Lower leg skin (tissue), 4 donors: ENCODE measurements at regions not wholly inside any gene's neighbourhood (a gene's known extent, or its start where the extent isn't known, plus 50 kb on each side); places are given as distances from the start of the nearest gene placed in this dataset.

Experiments
- DNase-seq, 2 donors: peaks; one replicate each; pipeline ENCODE4 v3.0.0-alpha.2; 2019; ENCODE audit warnings: low spot score in 2 of 2
- H3K4me3 ChIP-seq: fragments of 200-600 bp; sonication (generic); 2 replicates; pipeline ENCODE4 v1.5.1; 2017; ENCODE audit warnings: mild to moderate bottlenecking, low read depth; ENCODE audit not compliant: poor library complexity, severe bottlenecking
- POLR2A ChIP-seq, 2 donors: fragments of 450-650 bp; IDR thresholded peaks; one replicate each; pipeline ENCODE4 v1.6.1; 2016 to 2017; ENCODE audit warnings: antibody characterized with exemption in 2 of 2, mild to moderate bottlenecking in 1 of 2, moderate library complexity in 1 of 2
- WGBS, 2 donors: methylation state at CpG; one replicate each; pipeline ENCODE4 v1.1.5; 2018; 5-methylcytosine and 5-hydroxymethylcytosine counted together
- intact Hi-C: fragments of 100-400 bp; cut with DNase I; formaldehyde crosslinking; loops from one replicate; pipeline ENCODE4 v1.15.0; 2023; ENCODE audit warnings: low total_unique reads
- TF ChIP-seq, protein P1 (sequence below), 3 donors: fragments of 450-650 bp; IDR thresholded peaks; one replicate each; pipeline ENCODE4 v1.5.1; 2016; ENCODE audit warnings: antibody characterized with exemption in 3 of 3, mild to moderate bottlenecking in 3 of 3, moderate library complexity in 2 of 3

- DNase-seq: no peak
Observed at GRCh38 chr5:84825606-84826005, 440.9 kb upstream of the EDIL3 start.

DNA sequence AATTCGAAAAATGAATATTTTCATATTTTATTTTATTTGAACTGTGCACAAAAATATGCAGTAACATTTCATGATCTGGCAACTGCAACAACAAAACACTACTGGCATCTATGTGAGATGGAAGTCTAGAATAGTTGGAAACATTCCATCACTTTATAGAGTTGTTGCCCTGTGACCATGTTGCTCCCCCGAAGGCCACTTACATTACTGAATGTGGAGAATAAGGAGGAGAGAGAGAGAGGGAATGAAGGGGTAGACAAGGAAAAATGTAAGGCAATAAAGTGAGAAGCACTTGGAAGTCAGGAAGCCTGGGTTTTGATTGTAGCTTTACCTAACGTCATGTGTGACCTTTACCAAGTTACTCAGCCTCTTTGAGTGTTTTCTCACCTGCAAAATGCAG, 437.2 kb upstream of the EDIL3 start:
- intact Hi-C loops: no loop called here
- 66 to 71% methylated on average over 3 of the region's 3 CpGs for WGBS, 2 donors
- no peak for DNase-seq

More at GRCh38 chr5:84825606-84826005, 440.9 kb upstream of the EDIL3 start:
- WGBS, 2 donors: 54 to 65% methylated on average over 1 of the region's 1 CpG
- intact Hi-C loops: no loop called here
- no peak for TF ChIP-seq POLR2A (IDR thresholded peaks at IDR 0.05)
- TF ChIP-seq, protein P1, sequence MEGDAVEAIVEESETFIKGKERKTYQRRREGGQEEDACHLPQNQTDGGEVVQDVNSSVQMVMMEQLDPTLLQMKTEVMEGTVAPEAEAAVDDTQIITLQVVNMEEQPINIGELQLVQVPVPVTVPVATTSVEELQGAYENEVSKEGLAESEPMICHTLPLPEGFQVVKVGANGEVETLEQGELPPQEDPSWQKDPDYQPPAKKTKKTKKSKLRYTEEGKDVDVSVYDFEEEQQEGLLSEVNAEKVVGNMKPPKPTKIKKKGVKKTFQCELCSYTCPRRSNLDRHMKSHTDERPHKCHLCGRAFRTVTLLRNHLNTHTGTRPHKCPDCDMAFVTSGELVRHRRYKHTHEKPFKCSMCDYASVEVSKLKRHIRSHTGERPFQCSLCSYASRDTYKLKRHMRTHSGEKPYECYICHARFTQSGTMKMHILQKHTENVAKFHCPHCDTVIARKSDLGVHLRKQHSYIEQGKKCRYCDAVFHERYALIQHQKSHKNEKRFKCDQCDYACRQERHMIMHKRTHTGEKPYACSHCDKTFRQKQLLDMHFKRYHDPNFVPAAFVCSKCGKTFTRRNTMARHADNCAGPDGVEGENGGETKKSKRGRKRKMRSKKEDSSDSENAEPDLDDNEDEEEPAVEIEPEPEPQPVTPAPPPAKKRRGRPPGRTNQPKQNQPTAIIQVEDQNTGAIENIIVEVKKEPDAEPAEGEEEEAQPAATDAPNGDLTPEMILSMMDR (IDR thresholded peaks at IDR 0.05): no peak
- H3K4me3 ChIP-seq: no peak overlapping the region

DNA sequence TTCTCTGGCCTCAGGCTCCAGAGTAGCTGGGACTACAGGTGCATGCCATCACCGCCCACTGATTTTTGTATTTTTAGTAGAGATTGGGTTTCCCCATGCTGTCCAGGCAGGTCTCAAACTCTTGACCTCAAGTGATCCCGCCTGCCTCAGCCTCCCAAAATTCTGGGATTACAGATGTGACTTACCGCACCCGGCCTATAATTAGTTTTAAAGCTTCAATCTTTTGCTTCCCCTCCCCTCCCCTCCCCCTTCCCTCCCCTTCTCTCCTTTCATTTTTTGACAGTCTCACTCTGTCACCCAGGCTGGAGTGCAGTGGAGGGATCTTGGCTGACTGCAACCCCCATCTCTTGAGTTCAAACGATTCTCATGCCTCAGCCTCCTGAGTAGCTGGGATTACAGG, 433.3 kb upstream of the EDIL3 start:
- WGBS, 2 donors: 64 to 70% methylated on average over 5 of the region's 5 CpGs
- intact Hi-C loops: no loop called here
- H3K4me3 ChIP-seq: no peak overlapping the region
- TF ChIP-seq, protein P1 (IDR thresholded peaks at IDR 0.05): no peak
- no peak for TF ChIP-seq POLR2A (IDR thresholded peaks at IDR 0.05)
- no peak for DNase-seq

More for the DNA sequence above, 437.2 kb upstream of the EDIL3 start:
- H3K4me3 ChIP-seq: no peak overlapping the region
- TF ChIP-seq, protein P1 (IDR thresholded peaks at IDR 0.05): no peak
- TF ChIP-seq POLR2A (IDR thresholded peaks at IDR 0.05): no peak

GRCh38 chr5:84816746-84817547, 432.3 kb upstream of the EDIL3 start:
- DNase-seq: no peak
- intact Hi-C loops: no loop called here
- TF ChIP-seq POLR2A (IDR thresholded peaks at IDR 0.05): no peak
- TF ChIP-seq, protein P1 (IDR thresholded peaks at IDR 0.05): no peak
- H3K4me3 ChIP-seq: no peak overlapping the region
- WGBS, 2 donors: 54 to 67% methylated on average over 4 of the region's 4 CpGs

DNA sequence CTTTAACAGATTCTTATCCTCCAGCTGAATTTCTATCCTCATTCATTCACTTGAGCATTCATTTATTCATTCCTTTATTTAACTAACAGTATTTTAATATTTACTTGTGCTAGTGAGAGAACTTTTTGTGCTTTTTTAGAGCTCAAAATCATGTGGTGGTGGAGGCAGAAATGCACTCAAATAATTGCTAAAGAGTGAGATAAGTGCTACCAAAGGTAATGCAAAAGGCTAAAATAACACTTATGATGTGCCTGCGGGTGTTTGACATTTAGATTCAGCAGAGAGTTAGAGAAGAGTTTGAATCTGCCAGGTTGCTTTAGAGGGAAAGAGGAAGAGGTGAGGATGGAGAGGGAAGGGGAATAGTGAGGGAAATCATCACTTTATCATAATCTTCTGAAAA, 431.5 kb upstream of the EDIL3 start:
- H3K4me3 ChIP-seq: no peak overlapping the region
- DNase-seq: no peak
- intact Hi-C loops: no loop called here
- 77 to 92% methylated on average over 1 of the region's 1 CpG for WGBS, 2 donors
- TF ChIP-seq, protein P1 (IDR thresholded peaks at IDR 0.05): no peak
- no peak for TF ChIP-seq POLR2A (IDR thresholded peaks at IDR 0.05)

DNA sequence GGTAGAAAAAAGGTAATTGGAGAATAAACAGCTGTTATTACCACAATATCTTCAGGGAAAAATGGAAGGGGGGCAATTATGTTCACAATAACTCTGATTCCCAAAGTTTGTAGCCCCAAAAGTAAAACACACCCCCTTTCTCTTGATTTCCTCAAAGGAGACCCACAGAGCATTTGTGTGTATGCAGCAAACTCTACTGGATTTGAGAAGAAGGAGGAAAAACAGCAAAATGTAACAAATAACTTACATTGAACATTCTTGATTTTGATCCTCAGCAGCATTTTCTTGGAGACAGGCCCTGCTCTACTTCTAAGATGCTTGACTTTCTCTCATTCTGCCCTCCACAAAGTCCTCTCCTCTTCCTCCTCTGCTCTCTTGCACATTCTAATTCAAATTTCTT, 420.8 kb upstream of the EDIL3 start:
- intact Hi-C loops: no loop called here
- no peak for DNase-seq
- TF ChIP-seq, protein P1 (IDR thresholded peaks at IDR 0.05): no peak
- TF ChIP-seq POLR2A (IDR thresholded peaks at IDR 0.05): no peak
- no peak overlapping the region for H3K4me3 ChIP-seq
